KG1 (cell line): ENCODE measurements at regions not wholly inside any gene's neighbourhood (a gene's known extent, or its start where the extent isn't known, plus 50 kb on each side); places are given as distances from the start of the nearest gene placed in this dataset.
"Not testable (repeated sequence)": the region's sequence is repeated elsewhere in the genome, so short reads cannot be mapped to it uniquely, and the experiment has no call there.

Experiments
- DNase-seq: peaks from one replicate; lab custom pipeline; 2025; lab: John Stamatoyannopoulos, UW

DNA sequence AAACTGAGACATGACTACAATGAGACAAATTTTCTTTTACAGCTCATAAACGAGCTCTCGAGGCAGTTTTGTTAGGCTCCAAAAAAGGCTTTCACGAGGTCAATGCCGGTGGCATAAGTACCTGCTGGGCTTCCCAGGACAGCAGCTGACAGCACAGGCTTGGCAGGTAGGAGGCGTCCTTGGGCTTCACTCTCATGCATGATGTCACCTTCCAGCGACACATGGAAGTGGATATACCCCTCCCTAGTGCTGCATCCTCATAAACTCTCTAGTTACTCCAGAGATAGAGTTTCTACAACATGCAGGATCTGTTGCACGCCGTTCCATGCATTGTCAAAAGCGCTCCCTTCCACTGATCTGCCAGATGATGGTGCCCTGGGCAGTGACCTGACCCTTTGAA is 112.5 kb upstream of the PAXBP1 start:
- no peak for DNase-seq

GRCh38 chr21:32886339-32886738 is 114.8 kb upstream of the PAXBP1 start:
- DNase-seq: no peak

GRCh38 chr21:32887026-32887425 is 115.5 kb upstream of the PAXBP1 start:
- DNase-seq: no peak

DNA sequence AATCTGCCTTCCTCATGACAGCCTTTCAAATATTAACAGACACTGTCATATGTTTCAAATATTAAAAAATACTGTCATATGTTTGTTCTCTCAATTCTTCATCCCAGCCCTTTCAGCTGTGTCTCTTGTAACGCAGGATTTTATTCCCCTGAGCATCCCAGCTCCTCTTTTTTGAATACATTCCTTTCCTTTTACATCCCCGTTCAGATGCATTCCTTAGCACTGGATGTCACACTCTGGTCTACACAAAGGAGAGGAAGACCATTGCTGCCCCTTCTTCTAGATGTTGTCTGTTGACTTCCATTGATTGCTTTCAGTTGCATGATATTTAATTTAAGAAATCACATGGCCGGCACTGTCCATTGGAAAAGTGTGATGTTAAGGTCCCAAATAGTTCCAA is 117.4 kb upstream of the PAXBP1 start:
- no peak for DNase-seq

- DNase-seq: no peak
Observed at GRCh38 chr21:32889596-32889995, 118.0 kb upstream of the PAXBP1 start.

DNA sequence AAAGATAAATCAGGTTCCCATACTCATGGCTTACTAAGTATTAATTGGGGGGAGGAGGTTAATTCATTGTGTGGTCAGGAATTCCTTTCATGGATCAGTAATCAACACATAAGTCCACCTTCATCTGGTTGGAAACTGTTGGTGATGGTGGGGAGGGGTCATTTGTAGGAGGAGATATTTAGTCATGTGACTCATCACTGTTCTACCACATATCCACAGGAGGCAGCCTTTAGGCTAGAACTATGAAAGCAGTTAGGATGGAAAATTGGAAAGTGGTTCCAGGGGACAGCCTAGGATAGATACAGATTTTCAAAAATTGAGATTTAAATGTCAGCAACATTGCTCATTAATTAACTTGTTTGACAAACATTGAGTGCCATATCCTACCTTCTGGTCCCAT is 122.8 kb upstream of the PAXBP1 start:
- DNase-seq: no peak

GRCh38 chr21:32900814-32901213 is 124.9 kb upstream of the OLIG2 start:
- DNase-seq: no peak

- DNase-seq: no peak
Observed at GRCh38 chr21:32907521-32907920, 118.2 kb upstream of the OLIG2 start.

- DNase-seq: no peak
Observed at GRCh38 chr21:32908534-32908933, 117.2 kb upstream of the OLIG2 start.

DNA sequence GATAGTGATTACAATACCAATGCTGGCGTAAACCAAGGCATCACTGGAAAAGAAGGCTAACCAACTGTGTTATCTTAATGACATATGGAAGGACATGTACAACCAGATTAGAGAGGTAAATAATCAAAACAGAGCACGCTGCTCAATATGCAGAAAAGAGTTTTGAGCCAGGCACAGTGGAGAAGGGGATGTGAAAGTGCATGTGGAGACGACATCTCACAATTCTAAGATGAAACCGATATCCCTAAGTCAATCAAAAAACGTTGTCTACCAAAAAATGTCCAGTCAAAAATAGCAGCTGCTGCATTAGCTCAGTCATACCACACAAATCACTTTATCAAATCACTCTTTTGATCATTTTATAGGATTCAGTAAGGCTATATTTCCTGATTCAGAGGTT is 116.3 kb upstream of the OLIG2 start:
- DNase-seq: no peak

GRCh38 chr21:32914424-32915039 is 111.2 kb upstream of the OLIG2 start:
- no peak for DNase-seq

GRCh38 chr21:32915099-32915498 is 110.6 kb upstream of the OLIG2 start:
- DNase-seq: no peak

GRCh38 chr21:32916088-32916487 is 109.6 kb upstream of the OLIG2 start:
- no peak for DNase-seq

- DNase-seq: no peak
Observed at GRCh38 chr21:32916522-32917099, 109.1 kb upstream of the OLIG2 start.

DNA sequence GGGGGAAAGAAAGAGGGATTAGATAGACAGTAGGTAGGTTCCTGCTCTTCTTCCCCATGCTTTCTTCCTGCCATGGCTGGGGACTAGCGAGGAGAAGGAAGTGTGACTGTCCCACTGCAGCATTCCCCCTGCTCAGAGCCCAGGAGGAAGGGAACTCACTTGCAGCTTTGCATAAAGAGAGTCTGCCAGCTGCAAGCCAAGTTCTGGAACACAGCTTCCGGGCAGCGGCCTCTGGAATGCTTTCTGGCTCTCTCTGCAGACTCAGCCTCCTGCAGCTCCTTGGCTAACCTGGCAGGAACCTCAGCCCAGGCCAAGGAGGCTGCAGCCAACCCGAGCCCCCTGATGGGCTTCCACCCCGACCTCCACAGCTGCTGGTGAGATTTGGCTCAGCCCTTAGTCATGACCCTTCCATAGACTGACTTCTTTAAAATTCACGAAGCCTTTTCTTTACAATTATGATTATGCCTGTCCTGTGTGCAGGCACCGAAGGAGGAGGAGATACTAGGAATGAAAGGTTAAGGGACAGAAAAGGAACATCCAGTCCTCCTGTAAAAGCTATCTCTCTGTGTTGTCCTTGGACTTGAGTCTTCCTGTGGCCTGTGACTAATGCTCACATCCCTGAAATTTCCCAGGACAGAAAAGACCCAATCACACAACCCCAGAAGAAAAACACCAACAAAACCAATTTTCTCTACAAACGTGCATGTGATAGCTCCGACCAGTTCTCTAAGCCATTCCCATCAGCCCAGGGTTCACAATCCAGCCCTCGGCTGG is 108.2 kb upstream of the OLIG2 start:
- no peak for DNase-seq

DNA sequence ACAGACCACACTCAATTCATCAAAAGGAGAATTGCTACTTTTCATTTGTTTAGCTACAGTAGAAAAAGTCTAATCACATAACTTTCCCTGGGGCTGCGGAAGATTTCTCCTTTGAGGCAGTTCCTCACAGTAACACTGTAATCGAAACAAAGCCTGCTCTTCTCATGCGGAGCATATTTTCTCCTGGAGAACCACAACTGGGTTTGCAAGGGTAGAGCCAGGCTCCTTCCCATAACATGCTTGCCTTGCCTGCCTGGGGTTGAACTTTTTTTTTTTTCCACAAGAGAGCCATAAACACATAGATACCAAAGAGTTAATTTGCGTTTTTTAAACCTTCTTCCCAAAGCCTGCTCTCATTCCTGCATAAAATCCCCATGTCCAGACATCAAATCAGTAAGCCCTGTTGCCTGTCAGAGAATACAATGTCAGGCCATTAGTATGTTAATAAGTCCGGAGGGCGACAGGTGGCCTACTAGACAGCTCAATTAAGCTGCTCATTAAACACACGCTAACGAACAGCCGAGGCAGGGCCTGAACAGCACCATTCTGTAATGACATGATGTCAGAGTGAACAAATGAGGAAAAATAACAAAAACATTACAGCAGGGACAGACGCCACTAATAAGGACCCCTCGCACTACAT is 107.1 kb upstream of the OLIG2 start:
- DNase-seq: no peak

DNA sequence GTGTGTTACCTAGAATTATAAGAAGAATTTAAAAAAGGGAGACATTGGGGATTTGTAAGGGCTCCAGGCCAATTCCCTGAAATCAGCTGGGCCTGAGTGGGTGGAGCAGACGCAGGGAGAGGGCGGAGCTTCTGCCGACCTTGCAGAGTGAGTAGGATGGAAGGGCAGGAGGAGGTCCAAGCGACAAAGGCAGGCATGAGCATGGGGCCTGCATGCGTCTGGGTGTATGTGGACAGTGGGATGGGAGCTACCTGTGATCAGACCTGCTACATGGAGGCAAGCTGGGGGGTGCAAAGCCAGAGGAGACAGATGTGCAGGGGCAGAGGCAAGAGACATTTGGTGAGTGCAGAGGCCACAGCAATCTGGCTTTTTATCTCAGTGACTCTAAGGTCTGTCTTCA is 105.3 kb upstream of the OLIG2 start:
- no peak for DNase-seq

GRCh38 chr21:32921632-32922230 is 104.0 kb upstream of the OLIG2 start:
- DNase-seq: no peak

DNA sequence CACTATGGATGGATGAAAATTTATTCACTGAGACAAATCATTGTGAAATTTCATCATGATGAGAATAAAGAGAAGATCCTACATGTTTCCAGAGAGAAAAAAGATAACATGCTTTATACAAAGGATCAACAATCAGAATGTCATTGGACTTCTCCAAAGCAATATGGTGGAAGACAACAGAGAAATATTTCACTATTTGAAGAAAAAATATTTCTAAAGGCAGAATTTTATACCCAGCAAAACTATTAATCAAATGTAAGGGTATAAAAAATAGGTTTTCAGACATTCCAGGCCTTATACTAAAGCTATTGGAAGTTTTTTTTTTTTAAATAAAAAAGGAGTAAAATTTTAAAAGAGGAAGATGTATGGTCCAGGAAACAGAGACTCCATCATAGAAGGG is 100.6 kb upstream of the OLIG2 start:
- DNase-seq: no peak

- no peak for DNase-seq
Observed at GRCh38 chr21:32929633-32930038, 96.1 kb upstream of the OLIG2 start.

- DNase-seq: no peak
Observed at GRCh38 chr21:32930673-32931072, 95.1 kb upstream of the OLIG2 start.

DNA sequence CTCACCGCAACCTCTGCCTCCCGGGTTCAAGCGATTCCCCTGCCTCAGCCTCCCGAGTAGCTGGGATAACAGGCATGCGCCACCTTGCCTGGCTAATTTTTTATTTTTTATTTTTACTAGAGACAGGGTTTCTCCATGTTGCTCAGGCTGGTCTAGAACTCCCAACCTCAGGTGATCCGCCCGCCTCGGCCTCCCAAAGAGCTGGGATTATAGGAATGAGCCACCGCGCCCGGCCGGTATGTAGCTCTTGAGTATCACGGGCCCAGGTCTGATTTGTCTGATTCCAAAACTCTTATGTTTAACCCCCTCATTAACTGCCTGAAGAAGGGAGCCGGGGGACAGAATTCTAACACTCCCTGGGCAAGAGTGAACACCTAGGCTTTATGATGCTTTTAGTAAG is 91.7 kb upstream of the OLIG2 start:
- DNase-seq: not testable (repeated sequence)

DNA sequence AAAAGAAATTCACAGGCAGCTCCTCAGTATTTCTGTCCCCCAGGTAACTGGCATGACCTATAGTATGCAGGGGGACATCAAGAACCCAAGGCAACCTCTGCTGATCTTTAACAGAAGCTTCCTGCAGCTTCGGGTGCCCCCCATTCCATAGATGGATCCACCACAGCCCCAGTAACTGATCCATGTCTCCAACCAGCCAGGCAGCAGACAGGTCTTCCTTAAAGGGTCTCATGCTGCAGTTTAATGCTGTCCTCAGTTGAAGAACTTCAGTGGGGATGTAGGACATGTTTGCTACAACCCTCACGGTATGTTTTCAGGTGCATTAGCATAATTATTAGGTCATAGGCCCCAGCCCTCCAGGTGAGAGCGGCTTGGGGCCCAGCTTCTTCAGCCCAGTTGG is 90.9 kb upstream of the OLIG2 start:
- no peak for DNase-seq
